AML-193 (cell line): ENCODE measurements at regions not wholly inside any gene's neighbourhood (a gene's known extent, or its start where the extent isn't known, plus 50 kb on each side); places are given as distances from the start of the nearest gene placed in this dataset.
"Not testable (repeated sequence)": the region's sequence is repeated elsewhere in the genome, so short reads cannot be mapped to it uniquely, and the experiment has no call there.

Experiments used
- DNase-seq, 2 experiments: peaks; one replicate each; lab custom pipeline; 2025; lab: John Stamatoyannopoulos, UW

DNA sequence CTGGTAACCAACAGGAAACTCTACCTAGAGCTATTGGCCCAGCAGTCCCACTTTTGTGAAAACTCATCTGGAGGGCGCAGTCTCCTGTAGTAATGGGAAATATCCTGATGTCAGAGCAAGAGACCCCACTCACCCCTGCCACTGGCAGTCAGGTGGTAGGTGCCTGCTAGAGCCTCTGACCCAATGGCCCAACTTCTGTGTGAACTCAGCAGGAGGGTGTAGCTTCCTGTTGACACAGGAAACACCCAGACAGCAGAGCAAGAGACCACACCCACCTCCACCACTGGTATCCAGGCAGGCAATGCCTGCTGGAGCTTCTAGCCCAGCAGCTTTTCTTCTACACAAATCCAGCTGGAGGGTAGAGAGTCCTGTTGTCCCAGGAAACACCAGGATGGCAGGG lies 1176.8 kb upstream of the PRR20A start:
- no peak for DNase-seq

DNA sequence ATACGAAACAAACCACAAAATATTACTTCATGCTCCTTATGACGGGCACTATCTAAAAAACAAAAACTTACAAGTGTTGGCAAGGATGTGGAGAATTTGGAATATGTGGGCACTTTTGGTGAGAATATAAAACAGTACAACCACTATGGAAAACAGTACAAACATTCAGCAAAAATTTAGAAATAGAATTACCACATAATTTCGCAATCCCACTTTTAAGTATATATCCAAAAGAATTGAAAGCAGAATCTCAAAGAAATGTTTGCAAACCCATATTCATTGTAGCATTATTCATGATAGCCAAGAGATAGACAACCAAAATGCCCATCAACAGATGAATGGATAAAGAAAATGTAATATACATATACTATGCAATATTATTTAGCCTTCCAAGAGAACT lies 1173.7 kb upstream of the PRR20A start:
- DNase-seq, result peak; percentile 6 to 17

DNA sequence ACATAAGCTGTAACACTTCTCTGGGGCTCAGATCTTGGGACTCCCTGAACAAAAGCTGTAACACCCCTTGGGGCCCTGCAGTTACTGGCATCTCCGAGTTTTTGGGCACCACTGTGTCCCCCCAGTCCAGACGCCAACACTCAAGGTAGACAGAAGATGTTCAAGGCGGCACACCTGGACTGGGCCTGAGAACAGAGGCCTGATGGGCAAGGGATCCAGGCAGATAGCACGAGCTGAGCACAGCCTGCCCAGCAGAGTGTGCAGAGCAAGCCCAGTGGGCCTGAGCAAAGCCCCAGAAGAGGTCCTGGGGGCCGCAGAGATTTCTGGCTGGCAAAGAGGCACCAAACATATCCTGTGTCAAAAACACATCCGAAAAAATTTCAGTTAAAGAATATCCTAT lies 1163.3 kb upstream of the PRR20A start:
- no peak for DNase-seq

DNA sequence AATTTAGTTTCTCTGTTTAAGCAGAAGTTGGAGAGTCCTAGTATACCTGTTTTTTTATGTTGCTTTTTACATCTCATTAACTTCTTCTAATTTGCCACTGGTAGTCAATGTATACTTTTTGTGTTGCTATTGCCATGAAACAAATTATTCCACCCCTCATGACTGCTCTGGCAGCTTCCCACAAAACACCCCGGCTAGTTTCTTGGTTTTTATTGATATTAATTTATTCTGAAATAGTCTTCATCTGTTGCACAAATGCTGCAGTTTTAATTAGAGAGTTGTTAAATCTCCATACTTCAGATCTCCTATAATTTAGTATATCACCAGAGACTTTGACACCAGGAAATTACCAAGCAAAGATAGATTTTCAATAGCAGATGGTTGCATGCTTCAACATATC lies 1159.3 kb upstream of the PRR20A start:
- DNase-seq, result no peak

DNA sequence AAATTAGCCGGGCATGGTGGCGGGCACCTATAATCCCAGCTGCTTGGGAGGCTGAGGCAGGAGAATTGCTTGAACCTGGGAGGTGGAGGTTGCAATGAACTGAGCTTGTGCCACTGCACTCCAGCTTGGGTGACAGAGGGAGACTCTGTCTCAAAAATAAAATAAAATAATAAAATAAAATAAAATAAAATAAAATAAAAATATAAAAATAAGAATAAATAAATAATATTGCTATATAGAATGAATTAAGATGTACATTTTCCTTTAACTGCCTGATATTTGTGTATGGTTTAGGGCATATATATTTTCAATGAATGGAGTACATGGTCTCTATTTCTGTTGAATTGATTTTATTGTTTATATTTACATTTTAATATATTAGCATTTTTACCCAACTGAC lies 1156.7 kb upstream of the PRR20A start:
- DNase-seq, result not testable (repeated sequence)

DNA sequence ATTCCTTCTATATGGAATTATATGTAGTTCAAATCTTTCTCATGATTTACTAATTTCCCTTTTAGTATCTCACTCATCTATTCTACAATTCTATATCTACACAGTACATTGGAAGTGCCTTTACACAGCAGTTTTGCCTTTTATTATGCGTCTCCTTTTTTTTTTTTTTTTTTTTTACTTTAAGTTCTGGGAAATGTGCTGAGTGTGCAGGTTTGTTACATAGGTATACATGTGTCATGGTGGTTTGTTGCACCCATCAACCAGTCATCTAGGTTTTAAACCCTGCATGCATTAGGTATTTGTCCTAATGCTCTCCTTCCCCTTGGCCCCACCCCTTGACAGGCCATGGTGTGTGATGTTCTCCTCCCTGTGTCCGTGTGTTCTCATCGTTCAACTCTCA lies 1150.1 kb upstream of the PRR20A start:
- DNase-seq, result no peak

DNA sequence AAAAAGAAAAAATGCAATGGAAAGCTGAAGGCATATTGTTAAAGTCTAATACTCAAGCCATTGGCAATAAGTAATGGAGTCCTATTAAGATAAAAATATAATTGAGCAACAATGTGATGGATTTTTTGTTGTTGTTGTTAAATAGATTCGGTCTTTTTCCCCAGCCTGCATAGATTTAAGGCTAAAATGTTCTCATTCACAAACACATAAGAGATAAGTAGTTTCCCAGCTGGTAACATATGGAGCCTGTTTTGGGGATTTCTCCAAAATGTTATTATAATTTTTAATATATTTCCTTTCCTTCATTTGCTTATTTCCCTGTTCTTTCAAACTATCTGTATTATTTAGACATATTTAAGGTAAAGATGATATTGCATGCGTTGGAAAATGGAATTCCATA lies 1149.1 kb upstream of the PRR20A start:
- DNase-seq, result no peak

DNA sequence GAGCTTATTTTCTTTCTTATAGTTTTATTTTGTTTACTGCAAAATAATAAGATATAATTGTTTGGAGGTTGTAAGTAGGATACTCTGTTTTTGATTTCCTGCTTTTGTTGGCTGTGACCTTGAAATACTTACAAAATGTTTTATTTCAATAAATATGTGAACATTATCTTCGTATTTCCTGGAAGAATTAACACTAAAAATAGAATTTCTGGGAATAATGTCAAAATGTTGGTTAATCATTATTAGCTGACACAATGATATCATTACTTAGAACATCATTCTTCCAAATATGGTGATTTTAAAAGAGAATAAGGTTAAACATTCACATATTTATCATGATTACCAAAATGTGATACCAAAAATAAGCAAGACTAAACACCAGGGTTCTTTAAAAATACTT lies 1148.6 kb upstream of the PRR20A start:
- no peak for DNase-seq

DNA sequence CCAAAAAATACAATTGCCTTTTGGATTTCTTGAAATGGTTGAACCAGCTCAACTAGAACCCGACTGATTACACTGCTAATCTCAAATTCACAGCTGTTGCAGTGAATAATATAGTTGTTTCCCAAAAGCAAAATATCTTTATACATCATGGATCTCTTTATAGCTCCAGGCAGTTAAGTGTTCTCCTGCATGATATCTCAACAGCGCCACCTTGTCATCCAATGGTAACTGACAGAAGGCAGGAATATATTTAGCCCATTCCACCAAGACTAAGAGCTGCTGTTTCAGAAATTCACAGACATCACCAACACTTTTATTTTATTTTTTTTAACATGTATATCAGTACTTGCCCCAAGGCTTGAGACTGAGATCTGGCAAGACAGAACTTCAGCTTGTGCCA lies 1141.0 kb upstream of the PRR20A start:
- peak; percentile 23 to 38 for DNase-seq

DNA sequence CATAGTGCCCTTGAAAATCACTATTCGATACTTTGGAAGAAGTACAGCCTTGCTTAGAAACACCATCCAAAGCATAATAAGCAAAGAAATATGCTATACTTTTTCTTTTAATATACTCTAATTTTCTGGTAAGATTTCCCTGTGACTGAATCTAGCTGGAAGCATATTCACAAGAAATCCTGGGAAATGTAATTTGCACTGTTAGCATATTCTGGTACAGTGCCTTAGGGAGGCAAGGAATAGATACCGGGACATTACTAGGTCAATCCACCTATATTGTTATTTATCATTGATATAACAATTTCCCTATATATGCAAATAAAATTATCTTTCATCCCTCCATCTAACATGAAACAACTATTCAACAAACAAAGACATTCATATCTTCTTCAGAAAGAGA lies 1131.3 kb upstream of the PRR20A start:
- DNase-seq, result no peak

DNA sequence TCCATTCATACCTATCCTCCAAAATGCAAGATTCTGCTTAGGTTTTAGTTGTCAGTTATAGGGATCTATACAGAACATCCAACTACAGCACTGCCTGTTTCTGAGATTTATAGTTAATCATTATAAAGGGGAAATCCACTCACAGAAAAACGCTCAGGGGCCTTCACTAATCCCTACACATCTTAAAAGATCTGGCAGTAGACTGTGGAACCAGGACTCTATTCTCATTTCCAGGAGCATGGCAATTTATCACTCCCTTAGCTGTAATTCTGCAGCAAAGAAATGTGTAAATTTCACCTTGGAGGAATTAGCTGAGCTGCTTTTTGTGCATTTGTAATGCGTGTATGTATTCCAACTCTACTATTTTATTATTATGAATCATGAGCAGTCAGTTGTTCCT lies 1128.1 kb upstream of the PRR20A start:
- no peak for DNase-seq

DNA sequence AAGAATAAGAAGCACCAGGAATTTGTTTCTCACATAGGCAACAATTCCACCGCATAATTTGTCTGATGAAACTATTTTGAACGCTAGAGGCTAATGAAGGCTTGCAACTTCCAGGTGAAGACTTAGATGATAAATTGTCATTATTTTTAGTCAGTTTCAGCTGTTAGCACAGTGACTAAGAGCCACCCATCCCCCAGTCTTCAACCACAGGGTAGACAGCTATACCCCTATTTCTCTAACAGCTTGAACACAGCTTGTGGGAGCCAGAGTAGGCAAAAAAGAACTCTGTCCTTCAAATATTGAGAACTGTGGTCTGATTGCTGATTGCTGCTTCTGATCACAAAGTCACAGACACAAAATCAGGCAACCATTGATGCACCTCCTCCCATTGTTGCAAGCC lies 1124.8 kb upstream of the PRR20A start:
- no peak for DNase-seq

DNA sequence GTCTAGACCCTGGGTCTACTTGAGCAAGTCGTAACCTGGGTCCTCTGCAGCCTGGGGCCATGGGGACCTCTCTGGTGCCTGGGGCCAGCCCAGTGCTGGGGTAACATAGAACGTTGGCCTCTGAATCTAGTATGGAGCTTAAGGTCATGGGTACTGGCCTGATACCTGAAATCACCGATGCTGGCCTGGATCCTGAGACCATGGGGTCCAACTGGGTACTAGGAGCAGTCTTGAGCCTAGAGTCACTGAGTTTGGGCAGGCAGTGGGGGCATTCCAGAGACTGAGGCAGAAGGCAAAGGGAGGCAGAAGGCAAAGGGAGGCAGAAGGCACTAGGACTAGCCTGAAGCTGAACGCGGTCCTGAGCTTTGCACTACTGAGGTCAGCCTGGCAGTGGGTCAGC lies 1121.1 kb upstream of the PRR20A start:
- DNase-seq, result no peak

DNA sequence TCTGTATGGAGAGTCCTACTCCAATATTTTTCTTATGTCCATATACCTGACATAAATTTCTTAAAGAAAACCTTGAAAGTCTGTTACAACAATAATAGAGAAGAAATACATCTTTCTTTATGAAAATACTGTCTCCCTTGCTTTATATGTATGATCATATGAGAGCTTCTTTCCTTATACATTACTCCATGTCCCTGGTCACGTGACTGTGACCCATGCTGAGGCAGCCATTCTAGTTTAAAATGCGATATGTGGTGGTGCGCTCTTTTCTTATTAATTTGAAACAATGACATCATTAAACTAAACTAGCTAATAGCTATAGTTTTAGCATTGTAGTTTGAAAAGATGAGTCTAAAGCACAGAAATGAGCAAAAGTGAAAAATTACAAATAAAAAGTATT lies 1120.3 kb upstream of the PRR20A start:
- no peak for DNase-seq

DNA sequence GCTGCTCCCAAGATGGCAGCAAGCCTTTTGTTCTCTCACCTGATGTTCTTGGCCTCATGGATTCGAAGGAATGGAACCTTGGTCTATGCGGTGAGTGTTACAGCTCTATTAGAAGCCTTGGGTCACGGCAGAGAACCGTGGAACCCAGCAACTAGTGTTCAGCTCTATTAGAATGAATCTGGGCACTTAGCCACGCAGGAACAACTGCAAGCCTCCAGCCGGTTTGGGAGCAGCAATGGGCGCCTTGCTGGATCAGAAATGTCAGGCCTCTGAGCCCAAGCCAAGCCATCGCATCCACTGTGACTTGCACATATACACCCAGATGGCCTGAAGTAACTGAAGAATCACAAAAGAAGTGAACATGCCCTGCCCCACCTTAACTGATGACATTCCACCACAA lies 1100.7 kb upstream of the PRR20A start:
- no peak for DNase-seq

DNA sequence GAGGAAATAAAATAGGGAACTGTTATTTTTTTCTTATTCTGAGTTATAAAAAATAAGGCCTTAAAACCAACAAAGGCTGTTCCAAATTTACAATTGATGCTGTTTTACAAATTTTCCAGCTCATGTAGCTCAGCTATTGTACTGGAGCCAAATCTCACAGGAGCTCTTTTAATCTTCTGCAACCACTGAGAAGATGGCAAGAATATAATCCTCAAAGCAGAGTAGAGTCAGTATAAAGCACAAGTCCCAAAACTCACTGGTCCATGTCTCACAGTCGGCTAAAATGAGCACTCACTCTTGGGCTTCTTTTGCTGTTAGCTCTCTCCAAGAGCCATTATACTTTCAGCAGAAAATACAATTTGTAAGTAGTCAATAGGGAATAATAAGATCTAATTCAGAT lies 1074.4 kb upstream of the PRR20A start:
- no peak for DNase-seq

DNA sequence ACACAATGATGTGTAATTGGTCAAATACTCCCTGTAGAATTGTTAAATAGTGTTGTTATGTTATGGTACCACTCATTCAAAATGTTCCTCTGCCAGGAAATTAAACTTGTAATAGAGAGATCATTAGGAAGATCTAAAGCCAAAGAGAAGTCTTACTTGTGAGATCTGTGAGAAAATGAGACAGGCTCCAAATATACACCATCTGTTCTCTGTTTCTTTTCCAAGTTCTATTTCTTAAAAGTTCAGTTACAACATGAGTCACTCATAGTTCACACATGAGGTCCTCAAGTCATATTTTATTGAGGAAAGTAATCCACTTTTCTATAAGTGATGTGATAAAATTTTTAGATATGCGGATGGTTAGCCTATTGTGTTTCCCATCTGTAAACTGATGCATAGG lies 1038.1 kb upstream of the PRR20A start:
- DNase-seq, result no peak

DNA sequence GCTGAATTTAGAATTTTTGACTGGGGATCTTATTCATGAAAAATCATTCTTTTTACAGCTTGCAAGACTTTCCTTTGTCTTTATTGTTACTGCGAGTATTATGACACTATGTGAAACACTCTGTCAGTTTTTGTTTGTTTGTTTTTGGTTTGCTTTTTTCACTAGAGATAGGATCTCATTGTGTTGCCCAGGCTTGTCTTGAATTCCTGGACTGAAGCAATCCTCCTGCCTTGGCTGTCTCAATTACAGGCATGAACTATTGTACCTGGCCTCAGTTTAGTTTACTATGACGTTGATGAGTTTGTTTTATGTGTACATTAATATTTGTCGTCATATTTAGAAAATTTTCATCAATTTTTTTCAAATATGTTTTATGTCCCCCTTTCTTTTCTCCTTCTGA lies 1030.0 kb upstream of the PRR20A start:
- DNase-seq, result no peak

DNA sequence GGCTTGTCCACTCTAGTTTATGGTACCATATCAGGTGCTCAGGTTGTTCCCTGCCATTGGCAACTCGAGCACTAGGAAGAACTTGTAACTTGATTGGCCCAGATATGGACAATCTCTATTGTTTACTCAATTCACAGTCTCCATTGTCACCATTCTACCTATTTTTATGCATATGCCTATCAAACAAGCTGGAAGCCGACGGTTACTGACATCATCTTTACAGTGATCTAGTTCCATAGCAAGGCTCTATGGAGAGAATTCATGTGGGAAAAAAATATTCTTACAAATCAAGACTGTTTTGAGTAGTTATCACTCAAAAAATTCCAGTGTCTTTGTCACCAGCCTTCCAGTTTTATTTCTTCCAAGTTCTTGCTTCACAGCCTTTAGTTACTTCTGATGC lies 1006.2 kb upstream of the PRR20A start:
- no peak for DNase-seq

DNA sequence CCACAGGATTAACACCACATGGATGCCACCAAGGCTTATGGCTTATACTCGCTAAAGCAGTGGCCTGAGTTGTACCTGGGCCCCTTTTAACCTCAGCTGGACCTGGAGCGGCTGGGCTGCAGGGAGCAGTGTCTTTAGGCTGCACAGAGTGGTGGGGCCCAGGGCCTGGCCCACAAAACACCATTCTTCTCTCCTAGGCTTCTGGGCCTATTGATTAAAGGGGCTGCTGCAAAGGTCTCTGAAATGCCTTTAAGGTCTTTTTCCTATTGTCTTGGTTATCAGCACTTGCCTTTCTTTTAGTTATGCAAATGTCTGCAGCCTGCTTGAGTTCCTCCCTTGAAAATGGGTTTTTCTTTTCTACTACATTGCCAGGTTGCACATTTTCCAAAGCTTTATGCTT lies 973.9 kb upstream of the PRR20A start:
- no peak for DNase-seq

DNA sequence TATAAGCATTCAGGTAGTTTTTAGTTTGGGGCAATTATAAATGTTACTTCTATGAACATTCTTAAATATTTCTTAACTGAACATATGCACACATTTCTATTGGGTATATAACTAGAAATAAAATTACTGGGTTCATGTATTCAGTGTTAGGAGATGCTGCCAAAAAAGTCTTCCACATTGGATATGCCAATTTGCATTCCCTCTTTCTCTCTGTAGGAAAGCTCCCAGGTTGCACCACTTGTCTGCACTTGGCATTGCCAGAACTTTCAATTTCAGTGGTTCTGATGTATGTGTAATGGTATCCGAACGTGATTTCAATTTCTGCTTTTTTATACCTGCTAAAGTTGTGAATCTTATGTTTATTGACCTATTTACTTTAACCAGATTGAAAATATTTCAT lies 972.1 kb upstream of the PRR20A start:
- no peak for DNase-seq

DNA sequence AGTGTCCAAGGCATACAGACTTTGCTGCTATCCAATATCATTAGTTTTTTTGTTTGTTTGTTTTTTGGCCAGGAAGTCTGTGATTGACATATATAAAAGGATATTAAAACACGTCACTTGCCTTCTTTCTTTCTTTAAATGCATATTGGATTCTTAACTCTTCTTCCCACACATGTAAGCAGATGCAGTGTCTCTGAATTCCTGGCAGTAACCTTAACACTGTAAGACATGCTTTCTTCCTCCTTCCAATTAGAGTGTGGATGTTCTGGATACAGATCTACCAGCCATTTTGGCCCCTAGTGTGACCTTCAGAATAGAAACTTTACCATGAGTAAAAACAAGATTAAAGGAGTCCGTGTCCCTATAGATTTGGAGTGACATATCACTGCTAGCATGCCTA lies 967.4 kb upstream of the PRR20A start:
- no peak for DNase-seq

DNA sequence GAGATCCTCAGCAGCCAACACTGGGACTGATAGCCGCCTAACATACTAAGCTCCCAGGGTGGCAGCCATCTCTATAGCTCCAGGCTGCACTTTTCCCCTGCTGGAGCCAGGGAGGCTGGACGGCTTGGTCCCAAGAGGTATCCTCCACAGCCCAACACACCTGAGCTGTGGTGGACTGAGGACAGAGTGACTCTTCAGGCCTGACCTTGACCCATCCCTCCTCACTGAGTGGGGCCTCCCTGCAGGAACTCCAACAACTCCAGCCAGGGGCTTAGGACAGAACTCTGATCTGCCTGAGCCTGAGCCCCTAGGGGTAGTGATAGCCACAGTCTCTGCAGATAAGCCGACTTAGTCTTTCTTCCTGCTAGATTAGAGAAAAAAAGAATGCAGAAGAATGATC lies 958.1 kb upstream of the PRR20A start:
- DNase-seq, result no peak

DNA sequence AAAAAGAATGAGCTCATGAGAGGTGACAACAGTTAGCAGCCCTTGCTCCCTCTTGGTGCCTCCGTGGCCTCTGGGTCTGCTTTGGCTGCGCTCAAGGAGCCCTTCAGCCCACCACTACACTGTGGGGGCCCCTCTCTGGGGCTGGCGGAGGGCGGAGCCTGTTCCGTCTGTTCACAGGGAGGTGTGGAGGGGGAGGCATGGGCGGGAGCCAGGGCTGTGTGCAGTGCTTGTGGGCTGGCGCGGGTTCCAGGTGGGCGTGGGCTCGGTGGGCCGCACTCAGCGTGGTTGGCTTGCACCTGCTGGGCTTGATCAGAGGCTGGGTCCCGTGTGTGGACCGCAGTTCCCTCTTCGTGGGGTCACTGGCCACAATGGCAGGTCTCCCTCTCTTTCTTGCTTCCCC lies 953.4 kb upstream of the PRR20A start:
- DNase-seq, result no peak

DNA sequence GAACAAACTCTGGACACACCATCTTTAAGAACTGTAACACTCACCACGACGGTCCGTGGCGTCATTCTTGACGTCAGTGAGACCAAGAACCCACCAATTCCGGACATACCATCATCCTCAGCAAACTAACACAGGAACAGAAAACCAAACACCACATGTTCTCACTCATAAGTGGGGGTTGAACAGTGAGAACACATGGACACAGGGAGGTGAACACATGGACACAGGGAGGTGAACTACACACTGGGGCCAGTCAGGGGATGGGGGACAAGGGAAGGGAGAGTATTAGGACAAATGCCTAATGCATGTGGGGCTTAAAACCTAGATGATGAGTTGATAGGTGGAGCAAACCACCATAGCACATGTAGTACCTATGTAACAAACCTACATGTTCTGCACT lies 952.1 kb upstream of the PRR20A start:
- DNase-seq, result not testable (repeated sequence)
